IPS-NIHi7 (cell line): ENCODE measurements at regions not wholly inside any gene's neighbourhood (a gene's known extent, or its start where the extent isn't known, plus 50 kb on each side); places are given as distances from the start of the nearest gene placed in this dataset.
"Not testable (repeated sequence)": the region's sequence is repeated elsewhere in the genome, so short reads cannot be mapped to it uniquely, and the experiment has no call there.

ENCODE experiments used
- DNase-seq: peaks from one replicate; pipeline ENCODE4 v3.0.0; 2012; ENCODE audit warnings: mixed read lengths; ENCODE audit errors: extremely low spot score

GRCh38 chr3:151553888-151554287, 93.0 kb upstream of the IGSF10 start:
- DNase-seq: no peak

GRCh38 chr3:151552589-151552988, 91.7 kb upstream of the IGSF10 start:
- no peak for DNase-seq

GRCh38 chr3:151550642-151551041, 89.8 kb upstream of the IGSF10 start:
- DNase-seq: no peak

- no peak for DNase-seq
These were observed 89.3 kb upstream of the IGSF10 start for GRCh38 chr3:151550025-151550618.

- DNase-seq: no peak
These were observed 87.3 kb upstream of the IGSF10 start for GRCh38 chr3:151548195-151548594.

GRCh38 chr3:151544164-151544548, 83.3 kb upstream of the IGSF10 start:
- DNase-seq: no peak

GRCh38 chr3:151541178-151541577, 80.3 kb upstream of the IGSF10 start:
- DNase-seq: no peak

- no peak for DNase-seq
These were observed 78.7 kb upstream of the IGSF10 start for GRCh38 chr3:151539599-151539998.

GRCh38 chr3:151538456-151539393, 77.9 kb upstream of the IGSF10 start:
- DNase-seq: peak; percentile 20

GRCh38 chr3:151537726-151538125, 76.9 kb upstream of the IGSF10 start:
- DNase-seq: no peak

GRCh38 chr3:151526757-151527156, 65.9 kb upstream of the IGSF10 start:
- no peak for DNase-seq

GRCh38 chr3:151520105-151520504, 59.2 kb upstream of the IGSF10 start:
- no peak for DNase-seq

GRCh38 chr3:151511433-151511832, 50.6 kb upstream of the IGSF10 start:
- DNase-seq: not testable (repeated sequence)
